Erythroblast (primary cell): ENCODE measurements at regions not wholly inside any gene's neighbourhood (a gene's known extent, or its start where the extent isn't known, plus 50 kb on each side); places are given as distances from the start of the nearest gene placed in this dataset.

ENCODE experiments used
- GATA1 ChIP-seq: IDR thresholded peaks from 2 replicates; pipeline ENCODE4 v1.6.1; 2011; ENCODE audit warnings: low read depth, mild to moderate bottlenecking, control low read depth, low read length, moderate library complexity
- POLR2A ChIP-seq: IDR thresholded peaks from 2 replicates; pipeline ENCODE4 v1.6.1; 2011; ENCODE audit warnings: mild to moderate bottlenecking, low read length

GRCh38 chr10:33893506-33893905, 559.0 kb upstream of the NRP1 start:
- TF ChIP-seq POLR2A: no peak
- TF ChIP-seq GATA1: no peak
